GF-D8 (cell line): ENCODE measurements at regions not wholly inside any gene's neighbourhood (a gene's known extent, or its start where the extent isn't known, plus 50 kb on each side); places are given as distances from the start of the nearest gene placed in this dataset.
"Not testable (repeated sequence)": the region's sequence is repeated elsewhere in the genome, so short reads cannot be mapped to it uniquely, and the experiment has no call there.

Experiments used
- DNase-seq: peaks from one replicate; lab custom pipeline; 2025; lab: John Stamatoyannopoulos, UW

- no peak for DNase-seq
These were observed 598.1 kb downstream of the DNAH5 start for GRCh38 chr5:13346401-13346800.

DNA sequence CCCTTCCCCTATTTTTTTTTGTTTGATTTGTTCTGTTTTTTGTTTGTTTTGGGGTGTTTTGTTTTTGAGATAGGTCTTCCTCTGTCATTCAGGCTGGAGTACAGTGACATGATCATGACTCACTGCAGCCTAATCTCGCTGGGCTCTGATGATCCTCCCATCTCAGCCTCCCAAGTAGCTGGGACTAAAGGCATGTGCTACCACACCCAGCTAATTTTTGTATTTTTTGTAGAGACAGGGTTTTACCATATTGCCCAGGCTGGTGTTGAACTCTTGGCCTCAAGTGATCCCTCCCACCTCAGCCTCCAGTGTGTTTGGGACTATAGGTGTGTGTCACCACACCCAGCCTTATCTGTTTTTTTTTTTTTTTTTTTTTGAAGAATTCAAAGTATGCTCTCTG is 605.4 kb downstream of the DNAH5 start:
- no peak for DNase-seq

- not testable (repeated sequence) for DNase-seq
These were observed 609.5 kb downstream of the DNAH5 start for GRCh38 chr5:13335026-13335425.

DNA sequence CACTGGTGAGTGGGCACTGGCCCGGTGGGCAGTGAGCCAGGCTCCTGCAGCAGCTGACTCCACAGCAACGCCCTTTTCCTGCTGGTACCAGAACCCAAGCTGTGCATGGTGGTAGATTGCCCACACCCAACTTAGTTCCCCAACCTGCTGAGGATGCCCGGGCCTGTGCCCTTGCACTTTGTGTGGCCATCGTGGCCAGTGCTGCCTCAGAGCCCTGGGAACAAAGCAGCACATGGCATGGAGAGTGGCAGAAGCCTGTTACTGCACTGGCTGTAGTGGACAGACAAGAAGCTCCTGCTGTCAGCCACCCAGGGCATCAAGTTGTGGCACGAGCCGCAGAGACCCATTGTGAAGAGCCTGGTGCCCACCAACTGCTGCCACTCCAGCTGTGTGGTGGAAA is 612.9 kb downstream of the DNAH5 start:
- no peak for DNase-seq

GRCh38 chr5:13328316-13328715 is 616.2 kb downstream of the DNAH5 start:
- DNase-seq: no peak

GRCh38 chr5:13325765-13326164 is 618.7 kb downstream of the DNAH5 start:
- DNase-seq: no peak

DNA sequence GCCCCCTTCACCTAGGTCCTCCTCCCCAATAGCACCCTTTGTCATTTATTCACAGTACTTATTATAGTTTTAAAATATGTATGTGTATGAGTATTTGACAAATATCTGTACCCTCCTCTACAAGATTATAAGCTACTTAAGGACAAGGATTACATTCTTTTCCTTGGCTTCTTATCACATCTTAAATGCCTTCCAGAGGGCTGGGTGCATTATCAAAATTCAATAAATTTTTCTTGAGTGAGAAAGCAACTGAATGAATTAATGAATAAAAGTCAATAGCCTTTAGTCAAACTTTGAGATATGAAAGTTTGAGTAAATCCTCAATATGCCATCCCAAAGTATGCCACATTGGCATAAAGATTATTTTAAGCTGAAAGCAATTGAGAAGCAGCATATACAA is 621.7 kb downstream of the DNAH5 start:
- no peak for DNase-seq

GRCh38 chr5:13317654-13318053 is 626.8 kb downstream of the DNAH5 start:
- no peak for DNase-seq

- DNase-seq: no peak
These were observed 628.3 kb downstream of the DNAH5 start for GRCh38 chr5:13316176-13316575.

GRCh38 chr5:13307480-13307879 is 637.0 kb downstream of the DNAH5 start:
- no peak for DNase-seq

- DNase-seq: no peak
These were observed 641.0 kb downstream of the DNAH5 start for GRCh38 chr5:13303445-13303844.

DNA sequence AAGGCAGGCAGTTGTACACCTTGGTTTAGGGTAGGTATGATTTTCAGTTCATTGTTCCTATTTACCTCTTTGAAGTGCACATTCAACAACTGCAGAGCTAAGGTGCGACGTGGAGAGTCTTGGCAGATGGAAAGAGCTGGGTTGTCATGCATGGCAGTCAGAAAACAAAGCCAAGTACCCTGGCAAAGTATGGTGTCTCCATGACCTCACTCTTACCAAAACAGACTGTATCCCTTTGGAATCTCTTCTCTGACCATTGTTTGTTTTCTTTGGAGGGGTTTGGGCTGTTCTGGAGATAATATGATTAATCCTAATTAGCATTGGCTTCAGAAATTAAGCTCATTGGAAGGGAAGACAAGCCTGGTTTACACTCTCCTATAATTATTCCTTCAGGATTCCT is 665.7 kb downstream of the DNAH5 start:
- no peak for DNase-seq

DNA sequence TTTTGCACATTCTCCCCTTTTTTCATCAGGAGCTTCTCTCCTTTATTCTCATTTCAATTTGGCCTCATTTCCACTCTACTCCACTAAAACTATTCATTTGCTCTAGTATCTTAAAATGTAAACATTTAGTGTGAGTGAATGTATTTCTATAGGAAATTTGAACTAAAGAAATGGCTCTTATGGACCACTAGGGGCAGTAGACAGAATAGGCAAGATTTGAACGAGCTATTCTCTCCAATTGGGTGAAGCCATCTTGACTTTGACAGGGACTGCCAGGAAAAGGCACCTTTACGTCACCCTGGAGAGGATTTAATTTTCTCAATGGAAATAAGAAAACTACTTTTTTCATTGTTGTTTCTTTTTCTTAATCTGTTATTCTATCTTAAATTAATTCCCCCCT is 666.3 kb downstream of the DNAH5 start:
- DNase-seq: no peak

DNA sequence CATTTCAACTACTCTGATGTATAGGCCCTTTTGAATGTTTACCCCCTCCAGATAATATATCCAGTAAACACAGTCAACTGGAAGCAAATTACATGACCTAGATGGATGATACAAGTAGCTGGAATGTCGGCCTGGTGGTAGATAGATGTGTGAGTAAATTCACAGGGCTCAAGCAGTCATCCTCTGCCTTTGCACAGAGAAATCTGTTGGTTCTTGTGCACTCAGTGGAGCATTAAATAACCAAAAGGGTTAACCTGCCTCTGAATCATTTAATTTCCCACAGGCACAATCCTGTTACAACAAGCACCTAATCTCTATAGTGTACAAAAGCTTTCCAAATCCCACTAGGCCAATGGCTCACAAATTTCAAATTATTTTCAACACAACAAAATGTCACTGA is 668.3 kb downstream of the DNAH5 start:
- DNase-seq: no peak

GRCh38 chr5:13263701-13264100 is 680.8 kb downstream of the DNAH5 start:
- no peak for DNase-seq

DNA sequence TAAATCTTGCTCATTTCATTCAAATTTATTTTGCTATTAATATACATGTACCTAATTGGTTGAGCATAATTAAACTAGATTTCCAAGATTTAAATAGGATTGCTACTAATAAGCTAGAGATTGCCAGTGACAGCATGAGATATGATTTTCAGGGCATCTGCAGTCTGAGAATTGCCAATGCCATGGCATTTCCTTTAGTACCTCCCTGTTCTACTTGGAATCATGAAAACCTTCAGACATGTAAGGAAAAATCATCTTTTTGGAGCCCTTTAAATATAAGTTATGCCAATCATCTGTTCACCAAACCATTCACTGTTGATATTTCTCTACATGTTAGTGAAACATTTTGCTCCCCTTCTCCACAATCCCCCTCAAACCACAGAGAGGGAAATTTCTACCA is 691.4 kb downstream of the DNAH5 start:
- DNase-seq: no peak

DNA sequence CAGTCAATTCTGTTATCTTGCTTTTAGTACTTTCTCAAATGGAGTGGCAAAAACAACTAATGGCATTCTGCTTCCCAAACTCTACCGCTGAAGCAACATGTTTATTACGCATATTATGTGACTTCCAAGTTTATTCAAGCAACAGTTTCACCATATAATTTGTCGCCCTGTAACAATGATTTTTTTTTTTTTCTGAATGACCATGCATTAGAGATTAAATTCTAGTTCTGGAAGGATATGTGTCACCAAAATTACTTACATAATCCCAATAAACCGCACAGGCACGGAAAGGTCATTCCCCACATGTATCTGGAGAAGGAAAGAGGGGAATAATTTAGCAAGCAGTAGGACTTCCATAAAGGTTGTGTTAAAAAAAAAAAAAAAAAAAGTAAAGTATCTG is 691.8 kb downstream of the DNAH5 start:
- no peak for DNase-seq

DNA sequence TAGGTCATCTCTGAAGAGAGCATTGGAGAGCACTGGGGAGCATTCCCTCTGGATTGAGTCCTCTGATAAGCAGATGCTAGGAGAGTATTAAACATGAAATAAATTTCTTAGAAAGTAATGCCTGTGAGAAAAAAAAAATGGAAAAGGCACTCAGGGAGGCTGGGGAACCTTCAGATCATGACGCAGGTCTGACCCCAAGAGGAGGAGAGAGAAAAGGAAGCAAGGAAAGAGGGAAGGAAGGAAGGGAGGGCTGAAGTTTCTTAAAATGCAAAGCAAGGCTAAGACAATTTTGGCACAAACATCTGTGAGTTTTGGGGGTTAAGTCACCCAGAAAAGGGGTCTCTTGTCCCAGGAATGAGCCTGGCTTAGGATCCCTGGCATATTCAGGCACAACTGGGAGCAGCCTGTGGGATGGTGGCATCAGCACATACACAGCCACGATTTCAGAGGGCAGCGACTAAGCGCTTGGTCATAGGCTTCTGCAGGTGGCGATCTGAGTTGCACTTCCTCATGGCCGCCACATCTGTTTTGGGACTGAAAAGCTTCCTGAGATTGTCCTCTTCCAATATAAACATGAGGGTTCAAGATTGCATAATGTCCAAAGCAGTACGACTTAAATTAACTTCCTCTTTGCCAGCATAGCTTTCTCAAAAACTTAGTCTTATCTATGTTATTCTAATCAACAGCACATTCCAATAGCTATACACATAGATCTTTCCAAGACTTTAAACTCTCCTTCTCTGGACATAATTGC is 692.7 kb downstream of the DNAH5 start:
- DNase-seq: peak; percentile 16

DNA sequence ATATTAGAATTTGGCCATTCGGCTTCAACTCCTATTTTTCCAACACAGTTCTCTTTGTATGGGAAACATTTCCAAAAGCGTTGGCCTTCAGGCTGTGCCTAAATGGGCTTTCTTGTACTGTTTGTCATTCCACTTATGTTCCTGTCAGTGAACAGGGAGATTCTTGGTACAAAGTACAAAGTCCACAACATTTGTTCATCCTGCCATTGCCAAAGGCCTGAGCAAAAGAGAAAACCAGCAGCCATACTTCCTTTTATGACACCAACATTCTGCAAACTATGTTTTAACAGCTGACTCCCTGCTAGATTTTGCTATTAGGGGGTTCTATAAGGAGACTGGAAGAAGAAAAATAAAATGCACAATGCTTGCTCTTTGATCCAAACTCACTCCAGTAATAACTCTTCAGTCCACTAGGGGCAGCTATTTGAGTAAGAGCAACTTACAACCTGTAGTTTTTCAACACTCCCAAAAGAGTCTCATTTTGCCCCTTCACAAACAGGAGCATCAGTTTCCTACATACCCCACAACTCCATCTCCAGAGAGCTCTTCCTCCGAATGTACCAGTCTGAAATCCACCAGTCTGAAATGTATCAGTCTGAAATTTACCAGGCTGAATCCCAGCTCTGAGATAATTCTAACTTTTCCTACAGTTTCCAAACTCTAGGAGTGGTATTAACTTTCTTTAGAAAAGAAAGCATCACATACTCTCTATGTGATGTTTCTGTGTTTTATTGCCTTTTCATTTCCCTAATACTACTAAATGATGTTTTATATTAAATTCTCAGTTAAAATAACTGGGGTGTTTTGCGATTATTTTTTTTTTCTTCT is 693.8 kb downstream of the DNAH5 start:
- DNase-seq: no peak

DNA sequence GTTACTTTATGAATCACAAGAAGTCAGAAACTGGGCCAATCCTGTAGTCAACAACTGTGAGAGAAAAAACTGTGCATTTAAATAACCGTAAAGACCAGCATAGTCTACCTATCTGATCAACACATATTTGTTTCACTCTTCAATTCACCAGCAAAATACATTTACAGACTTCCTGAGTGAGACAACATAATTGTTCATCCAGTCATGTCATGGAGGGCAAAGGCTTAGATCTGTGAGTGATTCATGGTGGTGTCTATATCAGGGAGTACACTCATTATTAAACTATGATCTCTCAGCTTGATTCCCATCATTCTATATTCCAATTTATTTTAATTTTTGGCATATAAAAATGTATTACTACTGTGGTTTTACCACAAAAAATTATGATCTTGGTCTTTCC is 694.6 kb downstream of the DNAH5 start:
- DNase-seq: no peak

DNA sequence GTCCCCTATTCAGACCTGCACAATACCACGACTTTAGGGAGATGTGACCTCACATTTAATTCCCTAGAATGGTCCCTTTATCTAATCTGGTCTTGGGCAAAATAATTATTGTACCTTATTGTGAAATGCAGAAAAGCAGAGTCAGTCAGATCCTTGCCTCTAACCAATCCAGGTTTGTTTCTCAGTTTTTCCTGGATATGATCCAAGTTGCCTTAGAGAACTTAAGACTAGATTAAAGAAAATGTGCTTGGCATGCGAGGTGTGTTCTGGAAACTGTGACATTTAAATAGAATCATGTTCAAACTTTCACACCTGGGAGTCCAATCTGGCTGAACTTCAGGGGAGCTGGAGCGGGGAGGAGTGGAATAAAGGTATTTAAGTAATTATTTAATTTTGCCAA is 696.2 kb downstream of the DNAH5 start:
- no peak for DNase-seq

- DNase-seq: no peak
These were observed 698.4 kb downstream of the DNAH5 start for GRCh38 chr5:13246053-13246452.

DNA sequence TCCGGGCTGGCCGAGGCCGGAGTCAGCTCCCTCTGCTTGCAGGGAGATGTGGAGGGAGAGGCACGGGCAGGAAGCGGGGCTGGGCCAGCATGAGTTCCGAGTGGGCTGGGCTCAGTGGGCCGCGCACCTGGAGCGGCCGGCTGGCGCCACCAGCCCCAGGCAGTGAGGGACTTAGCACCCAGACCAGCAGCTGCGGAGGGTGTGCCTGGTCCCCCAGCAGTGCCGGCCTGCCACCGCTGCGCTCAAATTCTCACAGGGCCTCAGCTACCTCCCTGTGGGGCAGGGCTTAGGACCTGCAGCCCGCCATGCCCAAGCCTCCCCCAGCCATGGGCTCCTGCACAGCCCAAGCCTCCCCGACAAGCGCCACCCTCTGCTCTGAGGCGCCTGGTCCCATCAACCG is 700.3 kb downstream of the DNAH5 start:
- no peak for DNase-seq

- no peak for DNase-seq
These were observed 717.0 kb downstream of the DNAH5 start for GRCh38 chr5:13227513-13227912.
